Inferior parietal cortex (tissue), 1 donor: ENCODE measurements at regions not wholly inside any gene's neighbourhood (a gene's known extent, or its start where the extent isn't known, plus 50 kb on each side); places are given as distances from the start of the nearest gene placed in this dataset.

Source experiments
- DNase-seq: peaks from one replicate; pipeline ENCODE4 v3.0.0-alpha.2; 2016; ENCODE audit errors: extremely low spot score

GRCh38 chrX:6906608-6907007 is 240.9 kb upstream of the STS start:
- no peak for DNase-seq

GRCh38 chrX:6904156-6904555 is 243.4 kb upstream of the STS start:
- no peak for DNase-seq

DNA sequence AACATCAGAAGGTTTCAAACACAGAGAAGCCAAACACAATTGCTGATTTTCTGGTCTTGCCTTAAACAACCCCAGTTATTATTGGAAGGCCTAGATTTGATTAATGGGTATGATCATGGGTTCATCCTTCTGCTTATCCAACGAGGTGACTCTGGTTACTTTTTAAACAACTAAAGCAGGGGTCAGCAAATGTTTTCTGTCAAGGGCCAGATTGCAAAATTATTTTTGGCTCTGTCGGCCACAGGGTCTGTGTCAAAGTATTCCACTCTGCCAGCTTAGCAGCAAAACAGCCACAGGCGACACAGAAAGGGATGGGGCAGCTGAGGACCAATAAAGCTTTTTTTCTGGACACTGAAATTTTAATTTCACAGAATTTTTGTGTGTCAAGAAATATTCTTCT is 249.1 kb upstream of the STS start:
- DNase-seq: no peak

DNA sequence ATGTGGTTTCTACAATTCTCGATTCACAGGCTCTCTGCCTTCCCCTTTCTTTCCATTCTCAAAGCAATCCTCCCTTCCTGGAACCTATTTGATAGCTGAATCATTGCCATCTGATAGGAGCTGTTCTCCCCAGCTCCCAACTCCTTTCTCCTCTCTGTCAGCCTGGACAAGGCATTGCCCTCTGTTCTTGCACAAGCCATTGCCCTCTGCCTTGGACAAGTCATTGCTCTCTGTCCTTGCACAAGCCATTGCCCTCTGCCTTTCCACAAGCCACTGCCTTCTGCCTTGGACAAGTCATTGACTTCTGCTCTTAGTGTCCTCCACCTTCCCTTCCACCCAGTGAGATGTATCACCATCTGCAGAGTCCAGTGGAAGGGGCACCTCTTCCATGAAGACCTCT is 256.1 kb upstream of the STS start:
- DNase-seq: no peak

DNA sequence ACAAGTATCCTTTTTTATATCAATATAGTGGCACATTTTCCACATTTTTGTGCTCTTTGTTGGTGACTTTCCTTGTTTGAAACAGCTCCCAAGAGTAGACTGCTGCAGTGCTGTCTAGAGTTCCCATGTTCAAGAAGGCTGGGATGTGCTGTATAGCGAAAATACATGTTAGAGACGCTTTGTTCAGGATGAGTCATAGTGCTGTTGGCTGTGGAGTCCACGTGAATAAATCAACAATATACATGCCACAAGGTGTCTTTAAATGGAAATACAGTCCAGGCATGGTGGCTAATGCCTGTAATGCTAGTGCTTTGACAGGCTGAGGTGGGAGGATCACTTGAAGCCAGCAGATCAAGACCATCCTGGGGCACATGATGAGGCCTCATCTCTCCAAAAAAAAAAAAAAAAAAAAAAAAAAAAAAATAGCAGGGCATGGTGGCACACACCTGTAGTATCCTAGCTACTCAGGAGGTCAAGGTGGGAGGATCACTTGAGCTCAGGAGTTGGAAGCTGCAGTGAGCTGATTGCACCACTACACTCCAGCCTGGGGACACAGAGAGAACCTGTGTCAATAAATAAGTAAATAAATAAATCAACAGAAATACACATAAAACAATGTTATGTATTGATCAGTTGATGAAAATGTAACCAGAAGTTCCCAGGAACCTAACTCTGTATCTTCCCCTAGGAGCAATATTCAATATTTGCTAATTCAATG is 256.8 kb upstream of the STS start:
- no peak for DNase-seq

DNA sequence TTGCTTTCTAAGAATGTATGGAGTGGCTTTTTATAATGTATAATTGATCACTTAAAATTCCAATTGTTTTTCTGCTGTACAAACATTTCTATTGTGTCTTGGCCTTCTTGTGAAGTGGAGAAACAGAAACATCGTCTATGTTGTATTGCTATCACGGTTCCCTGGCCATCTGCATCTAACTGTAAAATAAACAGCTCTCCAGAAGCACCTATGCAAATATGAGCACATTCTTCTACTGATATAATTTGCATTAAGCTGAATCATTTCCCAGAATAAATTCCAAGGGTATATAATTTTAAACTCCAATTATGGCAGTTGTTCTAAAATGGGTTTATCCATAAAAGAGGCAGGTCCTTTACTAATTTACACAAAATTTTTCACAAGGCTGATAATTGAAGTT is 261.6 kb upstream of the STS start:
- no peak for DNase-seq

GRCh38 chrX:6885396-6885795 is 262.1 kb upstream of the STS start:
- DNase-seq: no peak

GRCh38 chrX:6861456-6861855 is 286.1 kb upstream of the STS start:
- no peak for DNase-seq

- DNase-seq: no peak
These were observed 289.8 kb upstream of the STS start for GRCh38 chrX:6857749-6858148.

GRCh38 chrX:6856471-6856870 is 291.0 kb upstream of the STS start:
- no peak for DNase-seq

- no peak for DNase-seq
These were observed 294.6 kb upstream of the STS start for GRCh38 chrX:6852869-6853268.

GRCh38 chrX:6852121-6852520 is 295.4 kb upstream of the STS start:
- DNase-seq: no peak

GRCh38 chrX:6851140-6851539 is 296.4 kb upstream of the STS start:
- no peak for DNase-seq

DNA sequence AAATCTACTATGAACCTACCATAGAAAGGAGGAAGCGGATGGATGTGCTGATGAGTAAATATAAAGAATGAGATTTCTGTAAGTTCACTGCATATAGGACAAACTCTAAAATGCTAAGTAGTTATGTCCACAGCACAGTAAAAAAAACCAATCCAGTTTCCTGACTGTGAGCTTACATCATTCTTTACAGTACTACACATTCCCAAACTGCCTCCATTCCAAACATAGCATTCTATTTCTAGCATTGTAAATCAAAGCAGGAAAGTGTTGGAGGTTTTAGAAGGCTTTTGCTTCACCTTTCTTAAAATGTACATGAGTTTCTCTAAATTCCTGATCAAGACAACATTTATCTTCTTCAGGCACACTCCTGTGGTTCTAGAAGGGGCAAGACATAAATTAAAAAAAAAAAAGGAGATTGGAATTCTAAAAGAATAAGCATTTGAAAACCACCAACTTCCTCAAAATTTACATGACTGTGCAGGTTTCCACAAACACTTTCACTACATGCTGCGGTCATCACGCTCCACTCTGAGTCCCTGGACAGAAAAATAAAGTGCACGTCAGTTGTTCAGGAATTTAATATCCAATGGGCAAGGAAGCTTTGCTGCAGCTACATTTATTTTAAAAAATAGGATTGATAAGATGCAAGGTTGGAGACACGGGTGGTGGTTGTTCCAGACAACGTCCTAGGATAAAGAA is 297.6 kb upstream of the STS start:
- DNase-seq: peak; percentile 2

DNA sequence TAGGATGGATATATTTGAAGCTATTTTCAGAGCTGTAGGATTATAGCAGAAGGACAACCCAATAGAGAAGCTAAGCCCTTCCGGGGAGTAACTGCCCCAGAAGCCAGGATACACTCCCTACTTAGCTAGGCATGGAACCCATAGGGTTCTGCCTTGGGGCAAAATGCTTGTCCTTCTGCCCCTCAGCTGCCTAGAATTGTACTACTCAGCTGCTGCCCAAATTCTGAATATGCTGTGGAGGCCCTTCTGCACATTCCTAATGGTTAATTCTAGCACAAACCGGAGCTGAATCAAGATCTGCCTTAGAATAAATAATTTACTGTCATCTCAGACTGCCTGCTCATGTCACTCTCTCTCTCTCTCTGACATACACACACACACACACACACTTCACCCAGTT is 297.7 kb upstream of the VCX3A start:
- DNase-seq: no peak

DNA sequence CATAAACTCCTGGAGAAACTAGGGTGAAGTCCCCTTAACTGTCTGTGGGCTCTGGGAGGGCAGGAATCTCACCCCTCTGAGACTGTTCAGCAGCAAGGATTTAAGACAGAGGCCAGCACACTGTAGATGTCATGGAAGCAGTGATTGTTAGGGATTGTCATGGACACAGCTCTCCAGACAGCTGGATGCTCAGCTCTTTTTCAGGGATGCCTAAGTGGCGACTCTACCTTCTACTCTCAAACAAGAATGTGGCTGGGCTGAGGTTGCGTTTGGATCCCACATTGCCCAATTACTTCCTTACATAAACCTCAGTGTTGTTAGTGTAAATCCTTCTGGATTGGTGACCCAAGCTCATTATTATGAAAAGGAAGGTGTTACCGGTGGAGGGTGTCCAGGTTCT is 291.9 kb upstream of the VCX3A start:
- no peak for DNase-seq

DNA sequence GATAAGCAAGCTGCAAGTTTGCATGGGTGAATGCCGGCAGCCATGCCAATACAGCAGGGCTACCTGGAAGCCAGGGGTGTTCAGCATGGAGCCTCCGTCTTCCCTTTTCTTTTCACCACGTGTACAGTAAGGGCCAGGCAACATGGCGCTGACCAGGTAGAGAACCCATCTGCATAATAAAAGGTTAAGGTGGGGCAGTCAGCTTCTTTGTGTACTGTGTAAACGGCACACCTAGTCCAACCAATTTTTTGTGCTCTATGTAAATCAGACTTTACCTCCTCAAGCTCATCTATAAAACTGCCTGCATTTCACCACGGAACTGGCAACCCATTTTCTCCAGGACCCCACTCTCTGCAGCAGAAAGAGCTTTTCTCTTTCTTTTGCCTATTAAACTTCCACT is 286.8 kb upstream of the VCX3A start:
- no peak for DNase-seq

- no peak for DNase-seq
These were observed 279.0 kb upstream of the VCX3A start for GRCh38 chrX:6813836-6814370.

DNA sequence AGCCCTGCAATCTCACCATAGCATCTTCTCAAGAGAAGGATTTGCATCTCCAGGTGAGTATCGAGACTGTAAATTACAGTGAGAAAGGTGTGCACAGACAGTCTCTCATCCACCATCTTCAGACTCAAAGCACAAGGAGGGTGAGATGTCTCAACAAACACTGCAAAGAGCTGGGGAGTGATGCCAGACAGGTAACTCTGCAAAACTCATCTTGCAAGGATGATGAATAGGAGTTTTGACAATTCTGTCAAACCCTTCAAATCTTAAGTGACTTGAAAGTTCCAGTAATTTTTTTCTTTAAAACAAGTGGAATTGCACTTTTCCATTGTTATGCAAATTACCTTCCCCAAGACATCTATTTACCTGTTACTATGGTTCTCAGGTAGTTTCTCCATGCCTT is 277.2 kb upstream of the VCX3A start:
- no peak for DNase-seq

GRCh38 chrX:6810776-6811175 is 275.9 kb upstream of the VCX3A start:
- DNase-seq: no peak

- DNase-seq: no peak
These were observed 268.7 kb upstream of the VCX3A start for GRCh38 chrX:6803607-6804006.

GRCh38 chrX:6793000-6793399 is 258.1 kb upstream of the VCX3A start:
- no peak for DNase-seq

DNA sequence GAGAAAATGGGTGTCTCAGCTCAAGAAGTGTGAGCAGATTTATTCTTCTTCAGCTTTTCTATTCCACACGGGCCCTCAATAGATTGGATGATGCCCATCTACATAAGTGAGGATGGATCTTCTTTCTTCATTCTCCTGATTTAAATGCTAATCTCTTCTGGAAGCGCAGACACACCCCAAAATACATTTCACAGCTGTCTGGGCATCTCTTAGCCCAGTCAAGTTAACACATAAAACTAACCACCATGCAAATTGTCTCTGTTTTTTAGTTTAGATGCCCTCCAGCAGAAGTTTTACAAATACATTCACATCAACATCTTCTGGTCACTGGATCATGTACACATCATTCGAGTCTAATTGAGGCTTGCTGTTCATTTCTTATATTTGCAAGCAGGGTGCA is 249.0 kb upstream of the VCX3A start:
- no peak for DNase-seq
